Loucy (cell line): ENCODE measurements at regions not wholly inside any gene's neighbourhood (a gene's known extent, or its start where the extent isn't known, plus 50 kb on each side); places are given as distances from the start of the nearest gene placed in this dataset.

Experiments used
- CTCF ChIP-seq: fragments of 200-600 bp; sonication (generic); conservative IDR thresholded peaks from 2 replicates; pipeline ENCODE4 v1.5.1; 2014; ENCODE audit warnings: mild to moderate bottlenecking, antibody characterized with exemption, low read length
- EZH2phosphoT487 ChIP-seq: fragments of 200-600 bp; IDR thresholded peaks from 2 replicates; pipeline ENCODE4 v1.6.1; 2018; ENCODE audit warnings: antibody characterized with exemption, mild to moderate bottlenecking, moderate library complexity, borderline replicate concordance

GRCh38 chr4:22240814-22241213 is 275.1 kb downstream of the ADGRA3 start:
- TF ChIP-seq CTCF: no peak
- TF ChIP-seq EZH2phosphoT487: no peak
